GM23248 (cell line): ENCODE measurements at regions not wholly inside any gene's neighbourhood (a gene's known extent, or its start where the extent isn't known, plus 50 kb on each side); places are given as distances from the start of the nearest gene placed in this dataset.

Experiments
- EZH2 ChIP-seq: fragments of 200-600 bp; sonication (generic); IDR thresholded peaks from 2 replicates; pipeline ENCODE4 v1.6.1; 2018; ENCODE audit warnings: antibody characterized with exemption, mild to moderate bottlenecking; ENCODE audit not compliant: insufficient read depth, poor library complexity, severe bottlenecking
- EZH2phosphoT487 ChIP-seq: fragments of 200-600 bp; sonication (generic); IDR thresholded peaks from 2 replicates; pipeline ENCODE4 v1.6.1; 2018; ENCODE audit warnings: antibody characterized with exemption, moderate library complexity, mild to moderate bottlenecking, low read depth; ENCODE audit not compliant: insufficient read depth

GRCh38 chr13:70723732-70724131 lies 615.5 kb upstream of the KLHL1 start:
- TF ChIP-seq EZH2: no peak
- no peak for TF ChIP-seq EZH2phosphoT487
